Mucosa of rectum (tissue), 2 donors: ENCODE measurements at regions not wholly inside any gene's neighbourhood (a gene's known extent, or its start where the extent isn't known, plus 50 kb on each side); places are given as distances from the start of the nearest gene placed in this dataset.

ENCODE experiments used
- H3K27ac ChIP-seq, 2 donors: one replicate each; pipeline ENCODE4 v1.7.0; 2013; ENCODE audit warnings: inconsistent platforms in 2 of 2, low read depth in 2 of 2, low read length in 2 of 2
- H3K27me3 ChIP-seq, 2 donors: one replicate each; pipeline ENCODE4 v1.7.0; 2013; ENCODE audit warnings: low read length in 2 of 2; ENCODE audit not compliant: control insufficient read depth in 2 of 2, insufficient read depth in 2 of 2
- H3K36me3 ChIP-seq, 2 donors: one replicate each; pipeline ENCODE4 v1.7.0; 2013; ENCODE audit warnings: low read length in 2 of 2; ENCODE audit not compliant: control insufficient read depth in 2 of 2, insufficient read depth in 2 of 2
- H3K4me1 ChIP-seq, 2 donors: one replicate each; pipeline ENCODE4 v1.7.0; 2013; ENCODE audit warnings: low read length in 2 of 2, mild to moderate bottlenecking in 1 of 2; ENCODE audit not compliant: control insufficient read depth in 2 of 2, insufficient read depth in 2 of 2
- H3K4me3 ChIP-seq, 2 donors: one replicate each; pipeline ENCODE4 v1.7.0; 2013; ENCODE audit warnings: low read length in 2 of 2
- H3K9ac ChIP-seq, 2 donors: one replicate each; pipeline ENCODE4 v1.7.0; 2013; ENCODE audit warnings: low read length in 2 of 2, low read depth in 1 of 2, mild to moderate bottlenecking in 1 of 2
- H3K9me3 ChIP-seq, 2 donors: one replicate each; pipeline ENCODE4 v1.7.0; 2013; ENCODE audit warnings: low read length in 2 of 2; ENCODE audit not compliant: control insufficient read depth in 2 of 2
- donor health status: healthy.
- donor health status: Normal muscosa, but diverticular disease.

DNA sequence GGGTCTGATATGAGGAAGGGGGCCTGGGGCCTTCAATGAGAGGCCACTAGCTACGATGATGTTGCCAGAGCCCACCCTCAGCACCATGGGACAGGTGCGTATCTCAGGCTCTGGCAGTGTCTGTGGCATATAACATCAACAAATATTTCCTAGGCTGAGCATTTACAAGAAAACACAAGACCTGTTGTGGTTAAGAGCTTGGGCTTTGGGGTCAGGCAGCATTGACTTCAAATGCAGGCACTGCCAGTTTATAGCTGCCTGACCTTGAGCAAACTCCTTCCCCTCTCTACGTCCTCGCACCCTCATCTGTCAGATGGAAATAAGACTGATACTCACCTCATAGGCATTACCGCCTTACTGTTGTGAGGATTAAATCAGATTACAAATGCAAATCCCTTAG is 156.0 kb downstream of the KATNAL1 start:
- Histone ChIP-seq H3K9ac (no peak overlapping the region), H3K4me1 (no peaks in the 10 kb centered on the region), H3K27me3 (no peaks in the 10 kb centered on the region)

GRCh38 chr13:30149248-30149647 is 158.1 kb downstream of the KATNAL1 start:
- H3K27me3 ChIP-seq = no peaks in the 10 kb centered on the region
- no peak overlapping the region for H3K27ac ChIP-seq
- H3K9ac ChIP-seq = no peak overlapping the region
- H3K36me3 ChIP-seq = no peaks in the 10 kb centered on the region
- H3K9me3 ChIP-seq = peaks cover 0 to under 1% of the 10 kb centered on the region in 2 donors
- no peak overlapping the region for H3K4me3 ChIP-seq
- H3K4me1 ChIP-seq = no peaks in the 10 kb centered on the region

More for the DNA sequence above, 156.0 kb downstream of the KATNAL1 start:
- H3K27ac ChIP-seq = no peak overlapping the region
- no peaks in the 10 kb centered on the region for H3K9me3 ChIP-seq
- H3K4me3 ChIP-seq = no peak overlapping the region
- H3K36me3 ChIP-seq = no peaks in the 10 kb centered on the region

- no peaks in the 10 kb centered on the region for H3K36me3 ChIP-seq
- peak overlapping the region in 1 of 2 donors; percentile 43 for H3K27ac ChIP-seq
- peaks cover 0 to 3% of the 10 kb centered on the region in 2 donors for H3K9me3 ChIP-seq
- no peak overlapping the region for H3K4me3 ChIP-seq
- no peak overlapping the region for H3K9ac ChIP-seq
- H3K4me1 ChIP-seq = no peaks in the 10 kb centered on the region
- H3K27me3 ChIP-seq = no peaks in the 10 kb centered on the region
Measured at GRCh38 chr13:30148786-30149185, 158.6 kb downstream of the KATNAL1 start.

DNA sequence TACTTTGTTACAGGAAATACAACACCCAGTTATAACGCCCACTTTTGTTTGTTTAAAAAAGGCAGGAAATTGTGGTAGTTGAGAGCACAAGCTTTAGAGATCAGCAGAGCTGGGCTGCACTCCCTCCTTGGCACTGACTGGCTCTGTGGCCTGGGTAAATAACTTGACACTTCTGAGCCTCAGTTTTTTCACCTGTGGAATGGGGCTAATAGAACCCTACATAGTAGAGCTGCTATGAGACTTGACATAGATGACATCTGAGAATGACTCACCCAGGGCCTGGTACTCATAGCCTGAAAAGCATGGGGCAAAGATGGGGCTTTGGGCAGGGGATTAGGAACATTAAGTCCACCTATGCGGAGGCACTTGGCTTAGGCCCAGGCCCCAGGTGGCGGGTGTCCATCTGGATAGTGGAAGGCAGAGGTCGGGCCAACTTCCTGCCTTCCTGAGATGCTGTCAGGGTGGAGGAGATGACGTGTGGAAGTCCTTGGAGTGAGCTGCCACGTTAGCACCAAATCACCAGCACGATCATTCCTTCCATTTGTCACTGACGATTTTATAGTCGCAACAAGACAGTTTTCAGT is 159.1 kb downstream of the KATNAL1 start:
- H3K9ac ChIP-seq = no peak overlapping the region
- H3K4me1 ChIP-seq = no peaks in the 10 kb centered on the region
- H3K27ac ChIP-seq = peak overlapping the region in 1 of 2 donors; percentile 43
- H3K27me3 ChIP-seq = no peaks in the 10 kb centered on the region
- H3K36me3 ChIP-seq = no peaks in the 10 kb centered on the region
- peaks cover 0 to 3% of the 10 kb centered on the region in 2 donors for H3K9me3 ChIP-seq
- no peak overlapping the region for H3K4me3 ChIP-seq

- H3K9ac ChIP-seq = no peak overlapping the region
- H3K36me3 ChIP-seq = no peaks in the 10 kb centered on the region
- H3K9me3 ChIP-seq = peaks cover 0 to 3% of the 10 kb centered on the region in 2 donors
- H3K4me3 ChIP-seq = no peak overlapping the region
- H3K27me3 ChIP-seq = no peaks in the 10 kb centered on the region
- H3K4me1 ChIP-seq = peaks cover under 1 to 7% of the 10 kb centered on the region in 2 donors
- H3K27ac ChIP-seq = no peak overlapping the region
Measured at GRCh38 chr13:30147421-30147820, 159.9 kb downstream of the KATNAL1 start.

- peaks cover 0 to 3% of the 10 kb centered on the region in 2 donors for H3K9me3 ChIP-seq
- H3K9ac ChIP-seq = no peak overlapping the region
- H3K4me3 ChIP-seq = no peak overlapping the region
- no peak overlapping the region for H3K27ac ChIP-seq
- no peaks in the 10 kb centered on the region for H3K27me3 ChIP-seq
- H3K36me3 ChIP-seq = no peaks in the 10 kb centered on the region
- peaks cover 2 to 9% of the 10 kb centered on the region in 2 donors for H3K4me1 ChIP-seq
Measured at GRCh38 chr13:30147015-30147414, 160.3 kb downstream of the KATNAL1 start.

- H3K4me1 ChIP-seq = peaks cover 2 to 9% of the 10 kb centered on the region in 2 donors
- H3K9me3 ChIP-seq = peaks cover 0 to 3% of the 10 kb centered on the region in 2 donors
- H3K9ac ChIP-seq = no peak overlapping the region
- no peaks in the 10 kb centered on the region for H3K36me3 ChIP-seq
- H3K27me3 ChIP-seq = no peaks in the 10 kb centered on the region
- H3K4me3 ChIP-seq = no peak overlapping the region
- no peak overlapping the region for H3K27ac ChIP-seq
Measured at GRCh38 chr13:30145709-30146367, 161.5 kb downstream of the KATNAL1 start.

DNA sequence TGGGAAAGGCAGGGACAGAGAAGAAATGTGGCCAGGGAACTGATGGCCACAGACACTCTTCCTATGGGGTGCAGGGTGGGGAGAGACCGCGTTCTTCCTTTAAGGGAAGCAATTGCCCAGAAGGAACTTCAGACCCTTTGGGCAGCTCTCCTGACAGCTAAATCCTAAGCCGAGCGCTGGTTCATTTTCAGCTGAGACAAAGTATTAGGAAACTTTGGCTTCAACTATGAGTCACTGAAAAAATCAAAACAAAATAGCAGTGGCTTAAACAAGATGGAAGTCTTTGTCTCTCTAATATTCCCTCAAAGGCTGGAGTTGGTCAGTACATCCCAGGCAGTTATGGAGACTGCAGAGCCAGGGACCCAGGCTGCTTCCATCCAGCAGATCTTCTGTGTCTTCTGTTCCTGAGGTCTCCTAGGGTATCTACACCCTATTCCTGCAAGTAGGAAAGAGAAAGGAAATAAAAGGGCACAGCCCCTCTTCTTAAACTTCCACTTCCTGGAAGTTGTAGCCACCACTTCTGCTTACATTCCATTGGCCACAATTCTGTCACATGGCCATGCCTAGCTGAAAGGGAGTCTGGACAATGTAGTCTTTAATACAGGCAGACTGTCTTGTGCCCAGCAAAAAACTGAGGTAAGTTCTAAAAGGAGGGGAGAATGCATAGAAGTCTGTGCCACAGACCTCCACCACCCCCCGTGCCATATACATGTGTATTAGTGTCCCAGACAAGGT is 163.5 kb downstream of the KATNAL1 start:
- H3K9ac ChIP-seq = no peak overlapping the region
- no peak overlapping the region for H3K4me3 ChIP-seq
- peaks cover 0 to 4% of the 10 kb centered on the region in 2 donors for H3K27me3 ChIP-seq
- H3K4me1 ChIP-seq = peaks cover 2 to 9% of the 10 kb centered on the region in 2 donors
- no peaks in the 10 kb centered on the region for H3K36me3 ChIP-seq
- H3K9me3 ChIP-seq = peaks cover 0 to 3% of the 10 kb centered on the region in 2 donors
- no peak overlapping the region for H3K27ac ChIP-seq

GRCh38 chr13:30142486-30143211 is 164.7 kb downstream of the KATNAL1 start:
- H3K9me3 ChIP-seq = peaks cover 0 to 3% of the 10 kb centered on the region in 2 donors
- no peak overlapping the region for H3K27ac ChIP-seq
- H3K9ac ChIP-seq = no peak overlapping the region
- H3K36me3 ChIP-seq = no peaks in the 10 kb centered on the region
- no peak overlapping the region for H3K4me3 ChIP-seq
- H3K4me1 ChIP-seq = peaks cover 2 to 9% of the 10 kb centered on the region in 2 donors
- H3K27me3 ChIP-seq = peaks cover 0 to 4% of the 10 kb centered on the region in 2 donors
